GM12878 (cell line): ENCODE measurements at regions not wholly inside any gene's neighbourhood (a gene's known extent, or its start where the extent isn't known, plus 50 kb on each side); places are given as distances from the start of the nearest gene placed in this dataset.

ENCODE experiments used
- DPF2 ChIP-seq: fragments of 450-650 bp; IDR thresholded peaks from 2 replicates; pipeline ENCODE4 v1.6.1; 2017; ENCODE audit warnings: mild to moderate bottlenecking
- FOXK2 ChIP-seq: fragments of 450-650 bp; IDR thresholded peaks from 2 replicates; pipeline ENCODE4 v1.6.1; 2017; ENCODE audit warnings: mild to moderate bottlenecking, moderate library complexity
- HDGF ChIP-seq: fragments of 450-650 bp; IDR thresholded peaks from 2 replicates; pipeline ENCODE4 v1.6.1; 2016; ENCODE audit warnings: antibody characterized with exemption
- IKZF1 ChIP-seq: fragments of 450-650 bp; conservative IDR thresholded peaks from 2 replicates; pipeline ENCODE4 v1.6.1; 2017; ENCODE audit warnings: antibody characterized with exemption, mild to moderate bottlenecking
- IKZF2 ChIP-seq, 2 experiments: fragments of 450-650 bp; IDR thresholded peaks; 2 replicates each; pipeline ENCODE4 v1.6.1; 2017; ENCODE audit warnings: mild to moderate bottlenecking in 2 of 2, moderate library complexity in 2 of 2
- IRF4 ChIP-seq: IDR thresholded peaks from 2 replicates; pipeline ENCODE4 v1.6.1; 2011; ENCODE audit warnings: low read depth, low read length
- JUNB ChIP-seq: IDR thresholded peaks from 2 replicates; pipeline ENCODE4 v1.6.1; 2016; ENCODE audit warnings: antibody characterized with exemption, mild to moderate bottlenecking
- MEF2A ChIP-seq: IDR thresholded peaks from 2 replicates; pipeline ENCODE4 v1.6.1; 2011; ENCODE audit warnings: low read depth, mild to moderate bottlenecking, low read length, moderate library complexity; ENCODE audit not compliant: insufficient read depth
- MEF2B ChIP-seq: fragments of 450-650 bp; IDR thresholded peaks from 2 replicates; pipeline ENCODE4 v1.6.1; 2018; ENCODE audit warnings: mild to moderate bottlenecking, moderate library complexity; ENCODE audit not compliant: partially characterized antibody, poor library complexity, severe bottlenecking
- NR2C2 ChIP-seq: IDR thresholded peaks from 2 replicates; pipeline ENCODE4 v1.6.1; 2011; ENCODE audit warnings: borderline replicate concordance, low read depth; ENCODE audit not compliant: control insufficient read depth, insufficient read length
- NR2F1 ChIP-seq: fragments of 450-650 bp; conservative IDR thresholded peaks from 2 replicates; pipeline ENCODE4 v1.6.1; 2017; ENCODE audit warnings: mild to moderate bottlenecking
- PAX8 ChIP-seq: fragments of 450-650 bp; IDR thresholded peaks from 2 replicates; pipeline ENCODE4 v1.6.1; 2017; ENCODE audit warnings: mild to moderate bottlenecking, moderate library complexity
- POU2F2 ChIP-seq: IDR thresholded peaks from 3 replicates; pipeline ENCODE4 v1.6.1; 2011; ENCODE audit warnings: low read depth, mild to moderate bottlenecking, low read length, borderline replicate concordance
- SREBF2 ChIP-seq: IDR thresholded peaks from 2 replicates; pipeline ENCODE4 v1.6.1; 2012; ENCODE audit warnings: mild to moderate bottlenecking, low read length
- SUPT20H ChIP-seq: IDR thresholded peaks from 2 replicates; pipeline ENCODE4 v1.6.1; 2011; ENCODE audit warnings: low read depth, mild to moderate bottlenecking, low read length, moderate library complexity, borderline replicate concordance; ENCODE audit not compliant: control insufficient read depth
- TCF12 ChIP-seq: IDR thresholded peaks from 2 replicates; pipeline ENCODE4 v1.6.1; 2011; ENCODE audit warnings: low read depth, mild to moderate bottlenecking, low read length
- TF ChIP-seq, protein P1 (sequence below): fragments of 450-650 bp; formaldehyde crosslinking; IDR thresholded peaks from 2 replicates; pipeline ENCODE4 v1.4.0; 2022; ENCODE audit warnings: mild to moderate bottlenecking, moderate library complexity
- TF ChIP-seq, protein P2 (sequence below), 3 experiments: IDR thresholded peaks in 2 of 3; conservative IDR thresholded peaks in 1 of 3; 2 replicates each; pipeline ENCODE4 v1.5.1; 2011; ENCODE audit warnings: low read depth in 3 of 3, low read length in 3 of 3, mild to moderate bottlenecking in 3 of 3, control low read depth in 2 of 3, moderate library complexity in 2 of 3, inconsistent platforms in 1 of 3, mixed read lengths in 1 of 3; ENCODE audit not compliant: control insufficient read depth in 2 of 3, insufficient read depth in 1 of 3; ENCODE audit errors: extremely low read depth in 1 of 3
- TF ChIP-seq, protein P3 (sequence below): fragments of 450-650 bp; IDR thresholded peaks from 2 replicates; pipeline ENCODE4 v1.6.1; 2017; ENCODE audit warnings: antibody characterized with exemption, mild to moderate bottlenecking, moderate library complexity
- TF ChIP-seq, protein P4 (sequence below): IDR thresholded peaks from 2 replicates; pipeline ENCODE4 v1.6.1; 2011; ENCODE audit warnings: low read depth, low read length, improper control_type of control experiment, borderline replicate concordance

DNA sequence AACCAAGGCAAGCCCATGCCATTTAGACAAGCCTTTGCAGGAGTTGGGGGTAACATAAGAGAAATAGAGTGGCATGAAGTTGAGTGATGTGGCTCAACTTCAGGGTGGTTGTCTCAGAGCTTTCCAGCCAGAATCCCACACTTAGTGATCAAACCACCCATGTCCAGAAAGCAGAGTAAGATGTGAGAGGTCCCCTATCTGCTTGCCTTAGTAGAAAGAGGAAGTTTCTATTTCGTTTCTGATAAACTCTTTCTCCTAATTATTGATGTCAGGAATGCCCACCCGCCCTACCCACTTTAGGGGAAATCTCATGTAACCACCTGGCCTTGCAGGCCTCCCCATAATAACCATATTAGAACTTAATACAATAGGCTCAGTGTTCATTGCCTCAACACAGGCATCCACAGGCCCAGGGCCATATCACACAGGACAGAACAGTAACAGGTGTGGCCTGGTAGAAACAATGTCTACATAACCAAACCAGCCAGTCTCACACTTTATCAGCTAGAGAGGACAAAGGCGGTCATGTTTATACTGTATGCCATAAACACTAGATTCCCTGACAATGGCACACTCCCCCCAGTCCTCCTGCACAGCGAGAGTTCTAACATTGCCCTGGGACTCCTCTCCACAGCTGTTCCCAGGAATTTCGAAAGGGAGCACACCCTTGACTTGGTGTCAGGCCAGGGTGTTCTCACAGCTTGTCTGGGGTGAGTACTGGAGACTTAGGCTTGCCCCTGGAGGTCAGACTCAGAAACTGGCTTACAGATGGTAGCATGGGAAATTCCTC lies 364.4 kb downstream of the CXCL12 start (continued):
- TF ChIP-seq IKZF1 = 0 out of 2 replicates have a peak, but pooled peaks have one; percentile 33
- TF ChIP-seq, protein P1, sequence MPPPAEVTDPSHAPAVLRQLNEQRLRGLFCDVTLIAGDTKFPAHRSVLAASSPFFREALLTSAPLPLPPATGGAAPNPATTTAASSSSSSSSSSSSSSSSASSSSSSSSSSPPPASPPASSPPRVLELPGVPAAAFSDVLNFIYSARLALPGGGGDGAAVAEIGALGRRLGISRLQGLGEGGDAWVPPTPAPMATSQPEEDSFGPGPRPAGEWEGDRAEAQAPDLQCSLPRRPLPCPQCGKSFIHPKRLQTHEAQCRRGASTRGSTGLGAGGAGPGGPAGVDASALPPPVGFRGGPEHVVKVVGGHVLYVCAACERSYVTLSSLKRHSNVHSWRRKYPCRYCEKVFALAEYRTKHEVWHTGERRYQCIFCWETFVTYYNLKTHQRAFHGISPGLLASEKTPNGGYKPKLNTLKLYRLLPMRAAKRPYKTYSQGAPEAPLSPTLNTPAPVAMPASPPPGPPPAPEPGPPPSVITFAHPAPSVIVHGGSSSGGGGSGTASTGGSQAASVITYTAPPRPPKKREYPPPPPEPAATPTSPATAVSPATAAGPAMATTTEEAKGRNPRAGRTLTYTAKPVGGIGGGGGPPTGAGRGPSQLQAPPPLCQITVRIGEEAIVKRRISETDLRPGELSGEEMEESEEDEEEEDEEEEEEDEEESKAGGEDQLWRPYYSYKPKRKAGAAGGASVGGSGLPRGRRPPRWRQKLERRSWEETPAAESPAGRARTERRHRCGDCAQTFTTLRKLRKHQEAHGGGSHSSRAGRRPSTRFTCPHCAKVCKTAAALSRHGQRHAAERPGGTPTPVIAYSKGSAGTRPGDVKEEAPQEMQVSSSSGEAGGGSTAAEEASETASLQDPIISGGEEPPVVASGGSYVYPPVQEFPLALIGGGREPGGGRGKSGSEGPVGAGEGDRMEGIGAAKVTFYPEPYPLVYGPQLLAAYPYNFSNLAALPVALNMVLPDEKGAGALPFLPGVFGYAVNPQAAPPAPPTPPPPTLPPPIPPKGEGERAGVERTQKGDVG (CRISPR knock-in tag) = no peak
- peak; percentile 20; the same call in 1 of the 2 replicates for TF ChIP-seq TCF12
- TF ChIP-seq JUNB = 0 out of 2 replicates have a peak, but pooled peaks have one; percentile 24
- no peak for TF ChIP-seq IRF4
- no peak for TF ChIP-seq HDGF
- TF ChIP-seq SUPT20H = no peak
- TF ChIP-seq MEF2A = no peak
- TF ChIP-seq NR2F1 = 0 out of 2 replicates have a peak, but pooled peaks have one; percentile 25
- TF ChIP-seq POU2F2 = no peak
- TF ChIP-seq, protein P2, sequence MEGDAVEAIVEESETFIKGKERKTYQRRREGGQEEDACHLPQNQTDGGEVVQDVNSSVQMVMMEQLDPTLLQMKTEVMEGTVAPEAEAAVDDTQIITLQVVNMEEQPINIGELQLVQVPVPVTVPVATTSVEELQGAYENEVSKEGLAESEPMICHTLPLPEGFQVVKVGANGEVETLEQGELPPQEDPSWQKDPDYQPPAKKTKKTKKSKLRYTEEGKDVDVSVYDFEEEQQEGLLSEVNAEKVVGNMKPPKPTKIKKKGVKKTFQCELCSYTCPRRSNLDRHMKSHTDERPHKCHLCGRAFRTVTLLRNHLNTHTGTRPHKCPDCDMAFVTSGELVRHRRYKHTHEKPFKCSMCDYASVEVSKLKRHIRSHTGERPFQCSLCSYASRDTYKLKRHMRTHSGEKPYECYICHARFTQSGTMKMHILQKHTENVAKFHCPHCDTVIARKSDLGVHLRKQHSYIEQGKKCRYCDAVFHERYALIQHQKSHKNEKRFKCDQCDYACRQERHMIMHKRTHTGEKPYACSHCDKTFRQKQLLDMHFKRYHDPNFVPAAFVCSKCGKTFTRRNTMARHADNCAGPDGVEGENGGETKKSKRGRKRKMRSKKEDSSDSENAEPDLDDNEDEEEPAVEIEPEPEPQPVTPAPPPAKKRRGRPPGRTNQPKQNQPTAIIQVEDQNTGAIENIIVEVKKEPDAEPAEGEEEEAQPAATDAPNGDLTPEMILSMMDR (IDR thresholded peaks at IDR 0.05 in 2 of 3, conservative IDR thresholded peaks at IDR 0.05 in 1 of 3; ENCODE audit: control insufficient read depth in 2 of 3, extremely low read depth in 1 of 3, insufficient read depth in 1 of 3, low read depth in 3 of 3, low read length in 3 of 3) = no peak
- TF ChIP-seq NR2C2 = no peak
- TF ChIP-seq DPF2 = peak; percentile 21; the same call in 1 of the 2 replicates
- peak; percentile 20 for TF ChIP-seq MEF2B
- TF ChIP-seq, protein P3, sequence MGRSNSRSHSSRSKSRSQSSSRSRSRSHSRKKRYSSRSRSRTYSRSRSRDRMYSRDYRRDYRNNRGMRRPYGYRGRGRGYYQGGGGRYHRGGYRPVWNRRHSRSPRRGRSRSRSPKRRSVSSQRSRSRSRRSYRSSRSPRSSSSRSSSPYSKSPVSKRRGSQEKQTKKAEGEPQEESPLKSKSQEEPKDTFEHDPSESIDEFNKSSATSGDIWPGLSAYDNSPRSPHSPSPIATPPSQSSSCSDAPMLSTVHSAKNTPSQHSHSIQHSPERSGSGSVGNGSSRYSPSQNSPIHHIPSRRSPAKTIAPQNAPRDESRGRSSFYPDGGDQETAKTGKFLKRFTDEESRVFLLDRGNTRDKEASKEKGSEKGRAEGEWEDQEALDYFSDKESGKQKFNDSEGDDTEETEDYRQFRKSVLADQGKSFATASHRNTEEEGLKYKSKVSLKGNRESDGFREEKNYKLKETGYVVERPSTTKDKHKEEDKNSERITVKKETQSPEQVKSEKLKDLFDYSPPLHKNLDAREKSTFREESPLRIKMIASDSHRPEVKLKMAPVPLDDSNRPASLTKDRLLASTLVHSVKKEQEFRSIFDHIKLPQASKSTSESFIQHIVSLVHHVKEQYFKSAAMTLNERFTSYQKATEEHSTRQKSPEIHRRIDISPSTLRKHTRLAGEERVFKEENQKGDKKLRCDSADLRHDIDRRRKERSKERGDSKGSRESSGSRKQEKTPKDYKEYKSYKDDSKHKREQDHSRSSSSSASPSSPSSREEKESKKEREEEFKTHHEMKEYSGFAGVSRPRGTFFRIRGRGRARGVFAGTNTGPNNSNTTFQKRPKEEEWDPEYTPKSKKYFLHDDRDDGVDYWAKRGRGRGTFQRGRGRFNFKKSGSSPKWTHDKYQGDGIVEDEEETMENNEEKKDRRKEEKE = no peak
- no peak for TF ChIP-seq FOXK2
- TF ChIP-seq, protein P4, sequence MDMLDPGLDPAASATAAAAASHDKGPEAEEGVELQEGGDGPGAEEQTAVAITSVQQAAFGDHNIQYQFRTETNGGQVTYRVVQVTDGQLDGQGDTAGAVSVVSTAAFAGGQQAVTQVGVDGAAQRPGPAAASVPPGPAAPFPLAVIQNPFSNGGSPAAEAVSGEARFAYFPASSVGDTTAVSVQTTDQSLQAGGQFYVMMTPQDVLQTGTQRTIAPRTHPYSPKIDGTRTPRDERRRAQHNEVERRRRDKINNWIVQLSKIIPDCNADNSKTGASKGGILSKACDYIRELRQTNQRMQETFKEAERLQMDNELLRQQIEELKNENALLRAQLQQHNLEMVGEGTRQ = no peak
- no peak for TF ChIP-seq SREBF2
- no peak for TF ChIP-seq PAX8
- TF ChIP-seq IKZF2 (IDR thresholded peaks at IDR 0.05) = peak in 1 of 2 experiments; percentile 23; a peak in 1 of 4 replicates
